ENCODE measurements at regions not wholly inside any gene's neighbourhood (a gene's known extent, or its start where the extent isn't known, plus 50 kb on each side); places are given as distances from the start of the nearest gene placed in this dataset.

GRCh38 chr6:51153109-51153508, 334.4 kb downstream of the TFAP2B start:
- TF ChIP-seq GATA3 (IDR thresholded peaks at IDR 0.05; ENCODE audit: low read depth, low read length) (no peak), GATA2 (IDR thresholded peaks at IDR 0.05; ENCODE audit: low read depth, low read length) (no peak)

Measured in SH-SY5Y (cell line).